ENCODE measurements at regions not wholly inside any gene's neighbourhood (a gene's known extent, or its start where the extent isn't known, plus 50 kb on each side); places are given as distances from the start of the nearest gene placed in this dataset.

DNA sequence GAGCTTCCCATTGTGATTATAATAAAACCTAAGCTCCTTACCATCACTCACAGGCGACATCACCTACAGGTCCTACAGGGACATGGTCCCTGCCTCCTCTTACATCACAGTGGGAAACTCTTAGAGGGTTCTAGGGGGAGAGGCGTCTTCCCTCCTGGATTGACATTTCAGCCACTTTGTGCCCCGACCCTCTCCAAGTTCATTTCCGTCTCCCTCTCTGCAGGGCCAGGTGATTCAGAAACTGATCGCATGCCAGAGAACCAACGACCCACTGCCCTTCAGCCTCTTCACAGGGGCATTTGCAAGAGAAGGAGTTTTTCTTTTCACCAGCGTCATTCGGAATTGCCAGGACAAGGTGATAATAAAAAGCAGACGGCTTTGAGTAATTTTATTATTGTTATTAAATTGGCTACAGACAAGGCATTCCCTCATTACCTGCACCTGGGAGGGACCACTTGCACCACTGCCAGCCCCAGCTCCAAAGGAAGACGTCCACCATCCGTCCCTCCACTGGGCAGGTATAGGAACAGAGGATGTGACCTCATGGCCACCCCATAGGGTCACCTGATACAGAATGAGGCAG, 85.8 kb upstream of the CUX1 start:
- Histone ChIP-seq H3K79me2 (replicated peaks; ENCODE audit: insufficient read depth, low read length) (no peaks in the 10 kb centered on the region), H3K27me3 (ENCODE audit: insufficient read depth, low read depth, low read length) (no peaks in the 10 kb centered on the region), H3F3A (ENCODE audit: insufficient read depth, low read length, poor library complexity, severe bottlenecking) (no peaks in the 10 kb centered on the region), H2AFZ (ENCODE audit: low read depth, low read length) (no peak overlapping the region), H3K9me2 (ENCODE audit: insufficient read depth, low read length) (no peaks in the 10 kb centered on the region), H4K20me1 (ENCODE audit: insufficient read depth) (no peaks in the 10 kb centered on the region), H3K9me3 (ENCODE audit: low read length) (no peaks in the 10 kb centered on the region), H3K4me2 (ENCODE audit: low read length) (no peak overlapping the region), H3K27ac (ENCODE audit: low read length) (no peak overlapping the region), H3K36me3 (ENCODE audit: insufficient read depth, low read length) (no peaks in the 10 kb centered on the region), H3K4me3 (ENCODE audit: low read length) (no peak overlapping the region), H3K9ac (ENCODE audit: low read length) (no peak overlapping the region)
- TF ChIP-seq MXI1 (conservative IDR thresholded peaks at IDR 0.05; ENCODE audit: poor library complexity, severe bottlenecking): no peak
- TF ChIP-seq POLR2AphosphoS5 (IDR thresholded peaks at IDR 0.05): no peak
- TF ChIP-seq, protein P1, sequence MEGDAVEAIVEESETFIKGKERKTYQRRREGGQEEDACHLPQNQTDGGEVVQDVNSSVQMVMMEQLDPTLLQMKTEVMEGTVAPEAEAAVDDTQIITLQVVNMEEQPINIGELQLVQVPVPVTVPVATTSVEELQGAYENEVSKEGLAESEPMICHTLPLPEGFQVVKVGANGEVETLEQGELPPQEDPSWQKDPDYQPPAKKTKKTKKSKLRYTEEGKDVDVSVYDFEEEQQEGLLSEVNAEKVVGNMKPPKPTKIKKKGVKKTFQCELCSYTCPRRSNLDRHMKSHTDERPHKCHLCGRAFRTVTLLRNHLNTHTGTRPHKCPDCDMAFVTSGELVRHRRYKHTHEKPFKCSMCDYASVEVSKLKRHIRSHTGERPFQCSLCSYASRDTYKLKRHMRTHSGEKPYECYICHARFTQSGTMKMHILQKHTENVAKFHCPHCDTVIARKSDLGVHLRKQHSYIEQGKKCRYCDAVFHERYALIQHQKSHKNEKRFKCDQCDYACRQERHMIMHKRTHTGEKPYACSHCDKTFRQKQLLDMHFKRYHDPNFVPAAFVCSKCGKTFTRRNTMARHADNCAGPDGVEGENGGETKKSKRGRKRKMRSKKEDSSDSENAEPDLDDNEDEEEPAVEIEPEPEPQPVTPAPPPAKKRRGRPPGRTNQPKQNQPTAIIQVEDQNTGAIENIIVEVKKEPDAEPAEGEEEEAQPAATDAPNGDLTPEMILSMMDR (IDR thresholded peaks at IDR 0.05; ENCODE audit: poor library complexity, severe bottlenecking): no peak
- no peak for TF ChIP-seq EP300 (conservative IDR thresholded peaks at IDR 0.05; ENCODE audit: poor library complexity, severe bottlenecking)
- TF ChIP-seq EZH2 (IDR thresholded peaks at IDR 0.05; ENCODE audit: borderline replicate concordance, insufficient read depth, low read length, poor library complexity, severe bottlenecking): no peak
- TF ChIP-seq, protein P2, sequence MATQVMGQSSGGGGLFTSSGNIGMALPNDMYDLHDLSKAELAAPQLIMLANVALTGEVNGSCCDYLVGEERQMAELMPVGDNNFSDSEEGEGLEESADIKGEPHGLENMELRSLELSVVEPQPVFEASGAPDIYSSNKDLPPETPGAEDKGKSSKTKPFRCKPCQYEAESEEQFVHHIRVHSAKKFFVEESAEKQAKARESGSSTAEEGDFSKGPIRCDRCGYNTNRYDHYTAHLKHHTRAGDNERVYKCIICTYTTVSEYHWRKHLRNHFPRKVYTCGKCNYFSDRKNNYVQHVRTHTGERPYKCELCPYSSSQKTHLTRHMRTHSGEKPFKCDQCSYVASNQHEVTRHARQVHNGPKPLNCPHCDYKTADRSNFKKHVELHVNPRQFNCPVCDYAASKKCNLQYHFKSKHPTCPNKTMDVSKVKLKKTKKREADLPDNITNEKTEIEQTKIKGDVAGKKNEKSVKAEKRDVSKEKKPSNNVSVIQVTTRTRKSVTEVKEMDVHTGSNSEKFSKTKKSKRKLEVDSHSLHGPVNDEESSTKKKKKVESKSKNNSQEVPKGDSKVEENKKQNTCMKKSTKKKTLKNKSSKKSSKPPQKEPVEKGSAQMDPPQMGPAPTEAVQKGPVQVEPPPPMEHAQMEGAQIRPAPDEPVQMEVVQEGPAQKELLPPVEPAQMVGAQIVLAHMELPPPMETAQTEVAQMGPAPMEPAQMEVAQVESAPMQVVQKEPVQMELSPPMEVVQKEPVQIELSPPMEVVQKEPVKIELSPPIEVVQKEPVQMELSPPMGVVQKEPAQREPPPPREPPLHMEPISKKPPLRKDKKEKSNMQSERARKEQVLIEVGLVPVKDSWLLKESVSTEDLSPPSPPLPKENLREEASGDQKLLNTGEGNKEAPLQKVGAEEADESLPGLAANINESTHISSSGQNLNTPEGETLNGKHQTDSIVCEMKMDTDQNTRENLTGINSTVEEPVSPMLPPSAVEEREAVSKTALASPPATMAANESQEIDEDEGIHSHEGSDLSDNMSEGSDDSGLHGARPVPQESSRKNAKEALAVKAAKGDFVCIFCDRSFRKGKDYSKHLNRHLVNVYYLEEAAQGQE (IDR thresholded peaks at IDR 0.05; ENCODE audit: borderline replicate concordance): no peak
- no peak for TF ChIP-seq SMC3 (conservative IDR thresholded peaks at IDR 0.05; ENCODE audit: poor library complexity)
- no peak for TF ChIP-seq TAF1 (IDR thresholded peaks at IDR 0.05; ENCODE audit: low read depth)
- no peak for TF ChIP-seq RAD21 (conservative IDR thresholded peaks at IDR 0.05)

DNA sequence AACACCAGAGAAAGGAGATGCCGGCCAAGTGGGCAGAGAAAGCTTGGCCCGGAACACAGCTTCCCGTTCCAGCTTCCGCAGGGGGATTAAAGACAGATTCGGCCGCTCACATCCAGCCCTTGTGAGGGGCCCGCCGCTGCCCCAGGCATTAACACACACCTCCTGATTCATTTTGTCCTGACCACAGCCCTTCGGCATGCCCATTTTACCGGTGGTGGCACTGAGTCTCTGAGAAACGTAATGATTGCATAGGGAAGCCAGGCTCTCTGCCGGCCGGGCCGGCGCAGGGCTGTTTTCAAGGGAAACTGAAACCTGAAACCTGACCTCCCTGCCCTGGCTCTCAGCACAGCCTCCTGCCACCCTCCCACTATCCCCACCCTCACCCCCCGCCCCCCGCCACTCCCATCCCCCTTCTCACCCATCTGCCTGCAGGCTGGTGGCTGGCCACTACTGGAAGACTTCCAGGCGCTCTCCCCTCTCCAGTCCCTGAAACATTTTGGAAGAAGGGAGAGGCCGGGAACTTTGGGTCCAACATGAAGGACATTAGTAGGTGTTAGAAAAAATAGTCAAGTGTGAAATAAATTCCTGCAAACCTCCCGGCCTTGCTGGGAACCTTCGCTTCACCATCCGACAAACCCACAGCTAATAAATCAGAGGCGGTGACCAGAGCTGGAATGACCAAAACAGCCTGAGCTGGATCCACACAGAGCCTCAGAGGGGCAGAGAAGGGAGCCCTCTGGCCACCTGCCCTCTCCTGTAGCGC, 83.5 kb upstream of the CUX1 start:
- Histone ChIP-seq H3K36me3 (ENCODE audit: insufficient read depth, low read length) (no peaks in the 10 kb centered on the region), H3K9me3 (ENCODE audit: low read length) (no peaks in the 10 kb centered on the region), H3K4me3 (ENCODE audit: low read length) (no peak overlapping the region), H3K9me2 (ENCODE audit: insufficient read depth, low read length) (no peaks in the 10 kb centered on the region), H4K20me1 (ENCODE audit: insufficient read depth) (no peaks in the 10 kb centered on the region), H3F3A (ENCODE audit: insufficient read depth, low read length, poor library complexity, severe bottlenecking) (no peaks in the 10 kb centered on the region), H3K4me2 (ENCODE audit: low read length) (no peak overlapping the region), H3K27me3 (ENCODE audit: insufficient read depth, low read depth, low read length) (no peaks in the 10 kb centered on the region), H3K79me2 (replicated peaks; ENCODE audit: insufficient read depth, low read length) (no peaks in the 10 kb centered on the region), H3K9ac (ENCODE audit: low read length) (no peak overlapping the region), H2AFZ (ENCODE audit: low read depth, low read length) (no peak overlapping the region), H3K27ac (ENCODE audit: low read length) (no peak overlapping the region)
- TF ChIP-seq EZH2 (IDR thresholded peaks at IDR 0.05; ENCODE audit: borderline replicate concordance, insufficient read depth, low read length, poor library complexity, severe bottlenecking) (no peak), SMC3 (conservative IDR thresholded peaks at IDR 0.05; ENCODE audit: poor library complexity) (no peak), POLR2AphosphoS5 (IDR thresholded peaks at IDR 0.05) (no peak), RAD21 (conservative IDR thresholded peaks at IDR 0.05) (no peak), TAF1 (IDR thresholded peaks at IDR 0.05; ENCODE audit: low read depth) (no peak), EP300 (conservative IDR thresholded peaks at IDR 0.05; ENCODE audit: poor library complexity, severe bottlenecking) (no peak), MXI1 (conservative IDR thresholded peaks at IDR 0.05; ENCODE audit: poor library complexity, severe bottlenecking) (no peak)
- TF ChIP-seq, protein P2 (IDR thresholded peaks at IDR 0.05; ENCODE audit: borderline replicate concordance): no peak
- TF ChIP-seq, protein P1 (IDR thresholded peaks at IDR 0.05; ENCODE audit: poor library complexity, severe bottlenecking): no peak
